Esophagus muscularis mucosa (tissue), 4 donors: ENCODE measurements at regions not wholly inside any gene's neighbourhood (a gene's known extent, or its start where the extent isn't known, plus 50 kb on each side); places are given as distances from the start of the nearest gene placed in this dataset.

Experiments used
- DNase-seq: peaks from one replicate; pipeline ENCODE4 v3.0.0-alpha.2; 2017; ENCODE audit errors: extremely low spot score
- H3K27ac ChIP-seq, 4 donors: fragments of 200-600 bp; sonication (generic); replicated peaks in 1 of 4; 1 replicate in 3 of 4; 2 replicates in 1 of 4; pipeline ENCODE4 v1.5.1; 2016 to 2019; ENCODE audit warnings: mild to moderate bottlenecking in 1 of 4
- H3K27me3 ChIP-seq, 4 donors: fragments of 200-600 bp; sonication (generic); one replicate each; pipeline versions ENCODE4 v1.5.1 to v1.6.0; 2016 to 2019
- H3K36me3 ChIP-seq, 4 donors: fragments of 200-600 bp; sonication (generic); one replicate each; pipeline ENCODE4 v1.5.1; 2016 to 2019
- H3K4me1 ChIP-seq, 4 donors: fragments of 200-600 bp; sonication (generic); one replicate each; pipeline ENCODE4 v1.5.1; 2016 to 2019
- H3K4me3 ChIP-seq, 4 donors: fragments of 200-600 bp; sonication (generic); 1 replicate in 2 of 4; 2 replicates in 2 of 4; pipeline ENCODE4 v1.5.1; 2016 to 2019; ENCODE audit warnings: mild to moderate bottlenecking in 4 of 4, moderate library complexity in 1 of 4
- H3K9me3 ChIP-seq, 4 donors: fragments of 200-600 bp; sonication (generic); 1 replicate in 3 of 4; 2 replicates in 1 of 4; pipeline ENCODE4 v1.5.1; 2016 to 2019
- CTCF ChIP-seq, 3 experiments: fragments of 200-600 bp in 2 of 3; fragments of 450-650 bp in 1 of 3; sonication (generic) in 2 of 3; IDR thresholded peaks; one replicate each; pipeline ENCODE4 v1.5.1; 2017 to 2019; ENCODE audit warnings: antibody characterized with exemption in 3 of 3, mild to moderate bottlenecking in 2 of 3, moderate library complexity in 1 of 3
- EP300 ChIP-seq: sonication (generic); formaldehyde crosslinking; IDR thresholded peaks from one replicate; pipeline ENCODE4 v1.6.1; 2017; ENCODE audit warnings: antibody characterized with exemption
- POLR2A ChIP-seq: fragments of 450-650 bp; IDR thresholded peaks from one replicate; pipeline ENCODE4 v1.6.1; 2017; ENCODE audit warnings: antibody characterized with exemption, moderate library complexity, mild to moderate bottlenecking, low read depth
- POLR2AphosphoS5 ChIP-seq, 2 donors: sonication (generic); formaldehyde crosslinking; IDR thresholded peaks; one replicate each; pipeline ENCODE4 v1.6.1; 2017; ENCODE audit warnings: antibody characterized with exemption in 2 of 2
- WGBS: methylation state at CpG from one replicate; pipeline ENCODE4 v1.1.5; 2018; 5-methylcytosine and 5-hydroxymethylcytosine counted together
- intact Hi-C: fragments of 100-400 bp; cut with DNase I; formaldehyde crosslinking; loops from one replicate; pipeline ENCODE4 v1.15.1; 2023

- 77% methylated on average over 3 of the region's 3 CpGs for WGBS
- Histone ChIP-seq H3K4me3 (no peak overlapping the region), H3K27ac (no peak overlapping the region), H3K36me3 (no peaks in the 10 kb centered on the region), H3K9me3 (no peaks in the 10 kb centered on the region), H3K27me3 (no peaks in the 10 kb centered on the region), H3K4me1 (no peaks in the 10 kb centered on the region)
- TF ChIP-seq CTCF (IDR thresholded peaks at IDR 0.05) (no peak), POLR2AphosphoS5 (IDR thresholded peaks at IDR 0.05) (no peak), EP300 (no peak), POLR2A (no peak)
- intact Hi-C loops, result no loop called here
- no peak for DNase-seq
Measured at GRCh38 chr4:121216461-121216860, 52.3 kb upstream of the TNIP3 start.

- Histone ChIP-seq H3K27ac (no peak overlapping the region), H3K9me3 (no peaks in the 10 kb centered on the region), H3K27me3 (no peaks in the 10 kb centered on the region), H3K36me3 (no peaks in the 10 kb centered on the region), H3K4me1 (no peaks in the 10 kb centered on the region), H3K4me3 (no peak overlapping the region)
- no peak for DNase-seq
- intact Hi-C loops, result no loop called here
- no peak for TF ChIP-seq POLR2AphosphoS5 (IDR thresholded peaks at IDR 0.05)
- TF ChIP-seq CTCF (IDR thresholded peaks at IDR 0.05), result no peak
- TF ChIP-seq EP300, result no peak
- TF ChIP-seq POLR2A, result no peak
- 92% methylated on average over 7 of the region's 7 CpGs for WGBS
Measured at GRCh38 chr4:121213940-121214339, 49.8 kb upstream of the TNIP3 start.
